ENCODE measurements at regions not wholly inside any gene's neighbourhood (a gene's known extent, or its start where the extent isn't known, plus 50 kb on each side); places are given as distances from the start of the nearest gene placed in this dataset.
A peak's percentile ranks its signal among the peaks of the same experiment; 100 is the strongest.

- peaks cover 0 to 14% of the 10 kb centered on the region in 2 donors for H3K27me3 ChIP-seq
- intact Hi-C loops (cut with DNase I; ENCODE audit: low total_unique reads), result no loop called here
- no peak overlapping the region for H3K4me3 ChIP-seq
- DNase-seq, result no peak
- H3K9me3 ChIP-seq, result no peaks in the 10 kb centered on the region
- no peaks in the 10 kb centered on the region for H3K36me3 ChIP-seq
- no peak for TF ChIP-seq CTCF (IDR thresholded peaks at IDR 0.05)
- H3K27ac ChIP-seq, result no peak overlapping the region
- H3K4me1 ChIP-seq, result no peaks in the 10 kb centered on the region
These were observed 268.6 kb downstream of the FOXA2 start for GRCh38 chr20:22315771-22316170.

GRCh38 chr20:22315073-22315472 lies 269.3 kb downstream of the FOXA2 start:
- no peaks in the 10 kb centered on the region for H3K9me3 ChIP-seq
- intact Hi-C loops (cut with DNase I; ENCODE audit: low total_unique reads), result no loop called here
- no peak for TF ChIP-seq CTCF (IDR thresholded peaks at IDR 0.05)
- DNase-seq, result no peak
- H3K4me3 ChIP-seq, result no peak overlapping the region
- peaks cover 0 to 12% of the 10 kb centered on the region in 2 donors for H3K27me3 ChIP-seq
- H3K27ac ChIP-seq, result no peak overlapping the region
- no peaks in the 10 kb centered on the region for H3K4me1 ChIP-seq
- no peaks in the 10 kb centered on the region for H3K36me3 ChIP-seq

- DNase-seq, result no peak
- intact Hi-C loops (cut with DNase I; ENCODE audit: low total_unique reads), result no loop called here
These were observed 271.5 kb downstream of the FOXA2 start for GRCh38 chr20:22312744-22313346.

GRCh38 chr20:22308934-22309333 lies 275.4 kb downstream of the FOXA2 start:
- H3K4me3 ChIP-seq, result no peak overlapping the region
- H3K36me3 ChIP-seq, result no peaks in the 10 kb centered on the region
- H3K4me1 ChIP-seq, result no peaks in the 10 kb centered on the region
- no peak overlapping the region for H3K27ac ChIP-seq
- no peak for TF ChIP-seq CTCF (IDR thresholded peaks at IDR 0.05)
- DNase-seq, result no peak
- intact Hi-C loops (cut with DNase I; ENCODE audit: low total_unique reads), result no loop called here
- peaks cover 0 to 3% of the 10 kb centered on the region in 2 donors for H3K27me3 ChIP-seq
- no peaks in the 10 kb centered on the region for H3K9me3 ChIP-seq

More at GRCh38 chr20:22312744-22313346, 271.5 kb downstream of the FOXA2 start:
- Histone ChIP-seq H3K36me3 (no peaks in the 10 kb centered on the region), H3K27ac (no peak overlapping the region), H3K4me1 (no peaks in the 10 kb centered on the region), H3K9me3 (no peaks in the 10 kb centered on the region), H3K27me3 (peaks cover 0 to 11% of the 10 kb centered on the region in 2 donors), H3K4me3 (no peak overlapping the region)
- TF ChIP-seq CTCF (IDR thresholded peaks at IDR 0.05), result peak; percentile 32 to 52

- Histone ChIP-seq H3K9me3 (no peaks in the 10 kb centered on the region), H3K4me1 (no peaks in the 10 kb centered on the region), H3K27me3 (peaks cover 0 to 3% of the 10 kb centered on the region in 2 donors), H3K36me3 (no peaks in the 10 kb centered on the region), H3K27ac (no peak overlapping the region), H3K4me3 (no peak overlapping the region)
- intact Hi-C loops (cut with DNase I; ENCODE audit: low total_unique reads), result no loop called here
- no peak for DNase-seq
- no peak for TF ChIP-seq CTCF (IDR thresholded peaks at IDR 0.05)
These were observed 277.0 kb downstream of the FOXA2 start for GRCh38 chr20:22307409-22307808.

- no peak overlapping the region for H3K27ac ChIP-seq
- H3K36me3 ChIP-seq, result no peaks in the 10 kb centered on the region
- no peaks in the 10 kb centered on the region for H3K27me3 ChIP-seq
- TF ChIP-seq CTCF (IDR thresholded peaks at IDR 0.05), result no peak
- no peaks in the 10 kb centered on the region for H3K4me1 ChIP-seq
- no peak for DNase-seq
- intact Hi-C loops (cut with DNase I; ENCODE audit: low total_unique reads), result no loop called here
- H3K4me3 ChIP-seq, result no peak overlapping the region
- no peaks in the 10 kb centered on the region for H3K9me3 ChIP-seq
These were observed 279.0 kb downstream of the FOXA2 start for GRCh38 chr20:22305381-22305780.
